Endothelial cell of umbilical vein (primary cell): ENCODE measurements at regions not wholly inside any gene's neighbourhood (a gene's known extent, or its start where the extent isn't known, plus 50 kb on each side); places are given as distances from the start of the nearest gene placed in this dataset.

Source experiments
- BruUV-seq: library from RNA; stranded (reverse); fragments of 400-500 nt; replicated peaks from 2 replicates; lab custom pipeline; 2021; lab: Mats Ljungman, UMichigan
- CTCF ChIA-PET: fragments of 300-600, 350-600 bp; sonication (Branson Sonifier 250); formaldehyde crosslinking; loops from one replicate; lab custom pipeline; 2021; ENCODE audit warnings: antibody characterized with exemption, inconsistent platforms; lab: Charles Lee
- POLR2A ChIA-PET: fragments of 300-600, 350-600 bp; sonication (Branson Sonifier 250); formaldehyde crosslinking; loops from one replicate; lab custom pipeline; 2021; ENCODE audit warnings: antibody characterized with exemption, inconsistent platforms; lab: Charles Lee
- DNase-seq: peaks from one replicate; pipeline ENCODE4 v3.0.0-alpha.2; 2011; ENCODE audit warnings: low read depth, low spot score
- FAIRE-seq: peaks from 2 replicates; lab custom pipeline; 2011; peaks lifted over from hg19 to GRCh38; lab: Jason Lieb, UNC
- H2AFZ ChIP-seq: 2 replicates; pipeline ENCODE4 v1.6.0; 2012; ENCODE audit warnings: low read depth, low read length, control low read depth, inconsistent platforms
- H3K27ac ChIP-seq: 2 replicates; pipeline ENCODE4 v1.5.1; 2011; ENCODE audit warnings: low read depth, mild to moderate bottlenecking, control low read depth, low read length, moderate library complexity; ENCODE audit not compliant: insufficient read depth
- H3K27me3 ChIP-seq, 2 experiments: 2 replicates each; pipeline versions ENCODE4 v1.6.0 to v1.6.1; 2011; ENCODE audit warnings: low read length in 2 of 2, mixed read lengths in 1 of 2; ENCODE audit not compliant: control insufficient read depth in 2 of 2, insufficient read depth in 2 of 2
- H3K36me3 ChIP-seq, 2 experiments: 2 replicates in 1 of 2; 3 replicates in 1 of 2; pipeline ENCODE4 v1.5.1; 2011; ENCODE audit warnings: low read length in 2 of 2, mild to moderate bottlenecking in 1 of 2, moderate library complexity in 1 of 2; ENCODE audit not compliant: control insufficient read depth in 2 of 2, insufficient read depth in 2 of 2; ENCODE audit errors: extremely low read depth in 1 of 2
- H3K4me1 ChIP-seq: 3 replicates; pipeline ENCODE4 v1.5.1; 2011; ENCODE audit warnings: mild to moderate bottlenecking, low read length; ENCODE audit not compliant: control insufficient read depth, insufficient read depth; ENCODE audit errors: extremely low read depth
- H3K4me2 ChIP-seq: 2 replicates; pipeline ENCODE4 v1.6.1; 2011; ENCODE audit warnings: low read length, control low read depth, mixed read lengths; ENCODE audit not compliant: insufficient read depth
- H3K4me3 ChIP-seq, 3 experiments: fragments of 200-600 bp in 1 of 3; sonication (generic), shearing (Covaris generic) in 1 of 3; replicated peaks in 1 of 3; 2 replicates each; pipeline ENCODE4 v1.5.1; 2011 to 2016; ENCODE audit warnings: control low read depth in 3 of 3, low read length in 3 of 3, mild to moderate bottlenecking in 2 of 3, inconsistent platforms in 1 of 3, low read depth in 1 of 3, moderate library complexity in 1 of 3; ENCODE audit not compliant: insufficient read depth in 1 of 3
- H3K79me2 ChIP-seq: 2 replicates; pipeline ENCODE4 v1.6.0; 2012; ENCODE audit warnings: low read length, inconsistent platforms; ENCODE audit not compliant: control insufficient read depth, insufficient read depth
- H3K9ac ChIP-seq: replicated peaks from 2 replicates; pipeline ENCODE3; 2011; ENCODE audit warnings: low read length, control low read depth; ENCODE audit not compliant: insufficient read depth; ENCODE audit errors: extremely low read depth
- H3K9me1 ChIP-seq: replicated peaks from 3 replicates; pipeline ENCODE4 v1.6.0; 2011; ENCODE audit warnings: mild to moderate bottlenecking, low read length; ENCODE audit not compliant: control insufficient read depth, insufficient read depth; ENCODE audit errors: extremely low read depth
- H3K9me3 ChIP-seq: replicated peaks from 2 replicates; pipeline ENCODE4 v1.5.1; 2012; ENCODE audit warnings: low read length, inconsistent platforms; ENCODE audit not compliant: control insufficient read depth, insufficient read depth
- H4K20me1 ChIP-seq: replicated peaks from 2 replicates; pipeline ENCODE3; 2011; ENCODE audit warnings: mild to moderate bottlenecking, low read length; ENCODE audit not compliant: control insufficient read depth, insufficient read depth; ENCODE audit errors: extremely low read depth
- EZH2 ChIP-seq: IDR thresholded peaks from 2 replicates; pipeline ENCODE4 v1.6.1; 2012; ENCODE audit warnings: borderline replicate concordance, low read depth, mild to moderate bottlenecking, moderate library complexity, low read length, inconsistent platforms; ENCODE audit not compliant: severe bottlenecking
- FOS ChIP-seq: IDR thresholded peaks from 2 replicates; pipeline ENCODE4 v1.6.1; 2011; ENCODE audit warnings: mild to moderate bottlenecking, low read length, moderate library complexity, borderline replicate concordance; ENCODE audit not compliant: insufficient read depth
- GATA2 ChIP-seq: IDR thresholded peaks from 2 replicates; pipeline ENCODE4 v1.7.0; 2011; ENCODE audit warnings: low read depth, mild to moderate bottlenecking, moderate library complexity, mixed read lengths, low read length; ENCODE audit not compliant: insufficient read length, insufficient read depth
- JUN ChIP-seq: IDR thresholded peaks from 2 replicates; pipeline ENCODE4 v1.6.1; 2011; ENCODE audit warnings: borderline replicate concordance, low read depth; ENCODE audit not compliant: insufficient read length, insufficient read depth
- MYC ChIP-seq: IDR thresholded peaks from one replicate; pipeline ENCODE4 v1.6.1; 2011; ENCODE audit warnings: mild to moderate bottlenecking, low read depth, low read length
- POLR2A ChIP-seq: IDR thresholded peaks from 2 replicates; pipeline ENCODE4 v1.6.1; 2012; ENCODE audit warnings: low read depth, mild to moderate bottlenecking, control low read depth, low read length
- POLR2AphosphoS5 ChIP-seq: IDR thresholded peaks from 2 replicates; pipeline ENCODE4 v1.6.1; 2012; ENCODE audit warnings: low read depth, mild to moderate bottlenecking, control low read depth, low read length, moderate library complexity; ENCODE audit not compliant: insufficient read depth
- dilution Hi-C: fragments of 300-500 bp; cut with MboI; formaldehyde crosslinking; loops from one replicate; pipeline ENCODE4 v1.15.0; 2019; ENCODE audit warnings: low sequenced_read_pairs; ENCODE audit not compliant: extremely low pct_ligation_motif_present
- intact Hi-C: fragments of 100-400 bp; cut with micrococcal nuclease; formaldehyde crosslinking; loops from one replicate; pipeline ENCODE4 v1.10.0; 2022
- TF ChIP-seq, protein P1 (sequence below), 2 donors: IDR thresholded peaks; 1 replicate in 1 of 2; 2 replicates in 1 of 2; pipeline ENCODE4 v1.5.1; 2011; ENCODE audit warnings: low read length in 2 of 2, mild to moderate bottlenecking in 2 of 2, moderate library complexity in 2 of 2, control low read depth in 1 of 2, inconsistent platforms in 1 of 2, low read depth in 1 of 2; ENCODE audit not compliant: insufficient read depth in 1 of 2; ENCODE audit errors: extremely low read depth in 1 of 2
- TF ChIP-seq, protein P2 (sequence below): IDR thresholded peaks from 2 replicates; pipeline ENCODE4 v1.6.1; 2011; ENCODE audit not compliant: insufficient read depth, insufficient read length

DNA sequence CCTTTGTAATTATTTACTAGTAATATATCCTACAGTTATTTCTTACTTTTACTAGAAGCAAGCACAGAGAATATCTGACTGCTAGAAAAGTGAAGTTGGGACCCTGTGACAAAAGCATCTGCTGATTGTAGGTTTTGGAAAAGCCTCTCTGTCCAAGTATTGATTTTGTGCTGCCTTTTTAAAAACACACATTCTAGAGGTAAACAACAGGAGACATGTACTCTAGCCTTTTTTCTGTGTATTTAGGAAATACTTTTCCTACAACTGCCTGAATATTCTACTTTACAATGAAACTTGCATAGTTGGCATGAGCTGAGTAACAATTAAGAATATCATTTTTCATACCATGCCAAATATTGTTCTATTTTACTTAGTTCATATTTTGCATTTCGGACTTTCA lies 1249.0 kb downstream of the SLC16A7 start:
- Histone ChIP-seq H3K27ac (no peak overlapping the region), H3K9me1 (no peaks in the 10 kb centered on the region), H3K79me2 (no peaks in the 10 kb centered on the region), H3K9ac (no peak overlapping the region), H3K36me3 (no peaks in the 10 kb centered on the region), H4K20me1 (no peaks in the 10 kb centered on the region), H3K4me1 (no peaks in the 10 kb centered on the region), H2AFZ (no peak overlapping the region), H3K4me2 (no peak overlapping the region), H3K27me3 (no peaks in the 10 kb centered on the region), H3K4me3 (no peak overlapping the region), H3K9me3 (no peaks in the 10 kb centered on the region)
- CTCF ChIA-PET: interaction anchor here (0.7 kb wide), 1 partner anchor 816 kb away, joined by 3 read pairs; no protein-coding TSS in a partner anchor
- FAIRE-seq (no peak), DNase-seq (no peak)
- dilution Hi-C loops (no loop called here), intact Hi-C loops (no loop called here)
- BruUV-seq: no TSS peak
- TF ChIP-seq FOS: no peak
- TF ChIP-seq, protein P1, sequence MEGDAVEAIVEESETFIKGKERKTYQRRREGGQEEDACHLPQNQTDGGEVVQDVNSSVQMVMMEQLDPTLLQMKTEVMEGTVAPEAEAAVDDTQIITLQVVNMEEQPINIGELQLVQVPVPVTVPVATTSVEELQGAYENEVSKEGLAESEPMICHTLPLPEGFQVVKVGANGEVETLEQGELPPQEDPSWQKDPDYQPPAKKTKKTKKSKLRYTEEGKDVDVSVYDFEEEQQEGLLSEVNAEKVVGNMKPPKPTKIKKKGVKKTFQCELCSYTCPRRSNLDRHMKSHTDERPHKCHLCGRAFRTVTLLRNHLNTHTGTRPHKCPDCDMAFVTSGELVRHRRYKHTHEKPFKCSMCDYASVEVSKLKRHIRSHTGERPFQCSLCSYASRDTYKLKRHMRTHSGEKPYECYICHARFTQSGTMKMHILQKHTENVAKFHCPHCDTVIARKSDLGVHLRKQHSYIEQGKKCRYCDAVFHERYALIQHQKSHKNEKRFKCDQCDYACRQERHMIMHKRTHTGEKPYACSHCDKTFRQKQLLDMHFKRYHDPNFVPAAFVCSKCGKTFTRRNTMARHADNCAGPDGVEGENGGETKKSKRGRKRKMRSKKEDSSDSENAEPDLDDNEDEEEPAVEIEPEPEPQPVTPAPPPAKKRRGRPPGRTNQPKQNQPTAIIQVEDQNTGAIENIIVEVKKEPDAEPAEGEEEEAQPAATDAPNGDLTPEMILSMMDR (IDR thresholded peaks at IDR 0.05; ENCODE audit: extremely low read depth in 1 of 2, insufficient read depth in 1 of 2, low read depth in 1 of 2, low read length in 2 of 2): no peak
- TF ChIP-seq POLR2AphosphoS5: no peak
- no peak for TF ChIP-seq EZH2
- no peak for TF ChIP-seq JUN
- no peak for TF ChIP-seq GATA2
- TF ChIP-seq, protein P2, sequence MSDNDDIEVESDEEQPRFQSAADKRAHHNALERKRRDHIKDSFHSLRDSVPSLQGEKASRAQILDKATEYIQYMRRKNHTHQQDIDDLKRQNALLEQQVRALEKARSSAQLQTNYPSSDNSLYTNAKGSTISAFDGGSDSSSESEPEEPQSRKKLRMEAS: no peak
- no peak for TF ChIP-seq MYC
- no peak for TF ChIP-seq POLR2A
- POLR2A ChIA-PET: no interaction called here
